DMS 273 (cell line): ENCODE measurements at regions not wholly inside any gene's neighbourhood (a gene's known extent, or its start where the extent isn't known, plus 50 kb on each side); places are given as distances from the start of the nearest gene placed in this dataset.

Experiments used
- DNase-seq: peaks from one replicate; lab custom pipeline; 2025; ENCODE audit not compliant: unreplicated experiment; lab: John Stamatoyannopoulos, UW

DNA sequence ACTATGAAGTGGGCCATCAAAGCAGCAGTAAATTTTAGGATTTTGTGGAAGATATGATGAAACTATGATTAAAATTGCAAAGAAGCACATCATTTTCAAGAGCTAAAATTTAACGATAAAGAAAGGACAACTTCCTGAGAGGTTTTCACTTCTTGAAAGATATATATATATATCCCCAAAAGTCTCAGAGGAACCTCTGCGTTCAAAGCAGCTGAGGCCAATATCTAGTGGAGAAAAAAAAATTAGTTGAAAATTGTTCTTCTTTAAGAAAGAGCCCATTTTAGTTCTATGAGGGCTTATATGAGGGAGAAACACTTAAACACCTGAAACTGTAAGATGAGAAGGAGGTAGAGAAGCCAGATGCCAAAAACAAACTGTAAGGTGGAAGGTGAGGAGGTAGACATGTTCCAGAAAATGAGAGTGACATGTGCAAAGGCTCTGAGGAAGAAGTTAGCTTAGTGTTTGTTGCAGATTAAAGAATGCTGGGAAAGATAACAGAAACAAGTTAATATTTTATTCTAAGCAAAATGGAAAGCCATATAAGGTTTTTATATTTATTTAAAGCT is 72.9 kb upstream of the VRK2 start:
- no peak for DNase-seq

GRCh38 chr2:57979158-57979557 is 67.4 kb upstream of the VRK2 start:
- no peak for DNase-seq

- no peak for DNase-seq
Observed at GRCh38 chr2:57981083-57981768, 65.4 kb upstream of the VRK2 start.

DNA sequence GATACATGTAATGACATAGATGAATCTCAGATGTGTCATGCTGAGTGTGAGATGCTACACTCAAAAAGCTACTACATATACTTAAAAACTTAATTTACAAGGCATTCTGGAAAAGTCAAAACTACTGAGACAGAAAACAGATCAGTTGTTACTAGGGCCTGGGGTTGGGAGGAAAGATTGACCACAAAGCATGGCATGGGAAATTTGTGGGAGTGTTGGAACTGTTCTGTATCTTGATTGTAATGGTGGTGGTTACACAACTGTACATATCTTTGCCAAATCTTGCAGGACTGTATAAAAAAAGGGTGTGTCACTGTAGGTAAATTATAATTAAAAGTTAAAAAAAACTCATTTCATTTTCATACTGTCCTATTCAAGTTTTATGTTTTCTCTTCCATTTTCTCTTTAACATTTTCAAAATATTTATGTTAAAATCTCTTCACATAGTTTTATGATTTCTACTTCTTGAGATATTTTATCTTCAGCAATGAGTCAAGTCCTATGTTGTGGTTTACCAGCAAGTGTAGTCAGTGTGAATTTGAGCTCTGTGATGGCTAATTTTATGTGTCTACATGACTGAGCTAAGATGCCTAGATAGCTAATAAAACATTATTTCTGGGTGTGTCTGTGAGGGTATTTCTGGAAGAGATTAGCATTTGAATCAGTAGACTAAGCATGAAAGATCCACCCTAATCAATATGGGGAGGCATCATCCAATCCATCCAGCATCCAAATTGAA is 58.6 kb upstream of the VRK2 start:
- no peak for DNase-seq

DNA sequence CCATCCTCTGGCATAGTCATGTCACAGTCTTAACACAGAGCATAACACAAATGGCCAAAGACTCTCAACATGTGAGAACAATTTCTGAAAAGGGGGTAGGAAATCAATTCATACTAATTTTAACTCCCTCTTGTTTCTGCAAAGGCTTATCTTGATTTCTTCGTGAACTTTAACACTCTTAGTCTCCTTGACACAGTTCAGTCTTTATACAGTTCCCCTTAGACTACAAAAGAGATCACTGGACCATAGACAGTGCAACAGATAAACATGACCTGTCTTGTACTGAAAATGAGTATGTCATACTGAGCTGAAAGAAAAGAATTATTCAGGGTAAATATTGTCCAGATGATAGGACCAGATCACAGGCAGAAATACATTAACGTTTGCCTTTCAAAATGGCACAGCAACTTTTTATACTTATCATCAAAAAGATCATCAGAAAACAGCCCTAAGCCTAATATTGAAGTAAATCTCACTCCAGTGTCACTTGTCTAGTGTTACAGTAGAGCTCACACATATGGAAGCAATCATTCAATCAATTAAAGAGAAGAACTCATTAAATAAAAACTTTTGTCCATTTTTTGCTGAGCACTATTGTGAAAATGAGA is 56.4 kb upstream of the VRK2 start:
- no peak for DNase-seq
